Endothelial cell of umbilical vein (primary cell): ENCODE measurements at regions not wholly inside any gene's neighbourhood (a gene's known extent, or its start where the extent isn't known, plus 50 kb on each side); places are given as distances from the start of the nearest gene placed in this dataset.

Experiments used
- BruUV-seq: library from RNA; stranded (reverse); fragments of 400-500 nt; replicated peaks from 2 replicates; lab custom pipeline; 2021; lab: Mats Ljungman, UMichigan
- CTCF ChIA-PET: fragments of 300-600, 350-600 bp; sonication (Branson Sonifier 250); formaldehyde crosslinking; loops from one replicate; lab custom pipeline; 2021; ENCODE audit warnings: antibody characterized with exemption, inconsistent platforms; lab: Charles Lee
- POLR2A ChIA-PET: fragments of 300-600, 350-600 bp; sonication (Branson Sonifier 250); formaldehyde crosslinking; loops from one replicate; lab custom pipeline; 2021; ENCODE audit warnings: antibody characterized with exemption, inconsistent platforms; lab: Charles Lee
- DNase-seq: peaks from one replicate; pipeline ENCODE4 v3.0.0-alpha.2; 2011; ENCODE audit warnings: low read depth, low spot score
- FAIRE-seq: peaks from 2 replicates; lab custom pipeline; 2011; peaks lifted over from hg19 to GRCh38; lab: Jason Lieb, UNC
- H2AFZ ChIP-seq: 2 replicates; pipeline ENCODE4 v1.6.0; 2012; ENCODE audit warnings: low read depth, low read length, control low read depth, inconsistent platforms
- H3K27ac ChIP-seq: 2 replicates; pipeline ENCODE4 v1.5.1; 2011; ENCODE audit warnings: low read depth, mild to moderate bottlenecking, control low read depth, low read length, moderate library complexity; ENCODE audit not compliant: insufficient read depth
- H3K27me3 ChIP-seq, 2 experiments: 2 replicates each; pipeline versions ENCODE4 v1.6.0 to v1.6.1; 2011; ENCODE audit warnings: low read length in 2 of 2, mixed read lengths in 1 of 2; ENCODE audit not compliant: control insufficient read depth in 2 of 2, insufficient read depth in 2 of 2
- H3K36me3 ChIP-seq, 2 experiments: 2 replicates in 1 of 2; 3 replicates in 1 of 2; pipeline ENCODE4 v1.5.1; 2011; ENCODE audit warnings: low read length in 2 of 2, mild to moderate bottlenecking in 1 of 2, moderate library complexity in 1 of 2; ENCODE audit not compliant: control insufficient read depth in 2 of 2, insufficient read depth in 2 of 2; ENCODE audit errors: extremely low read depth in 1 of 2
- H3K4me1 ChIP-seq: 3 replicates; pipeline ENCODE4 v1.5.1; 2011; ENCODE audit warnings: mild to moderate bottlenecking, low read length; ENCODE audit not compliant: control insufficient read depth, insufficient read depth; ENCODE audit errors: extremely low read depth
- H3K4me2 ChIP-seq: 2 replicates; pipeline ENCODE4 v1.6.1; 2011; ENCODE audit warnings: low read length, control low read depth, mixed read lengths; ENCODE audit not compliant: insufficient read depth
- H3K4me3 ChIP-seq, 3 experiments: fragments of 200-600 bp in 1 of 3; sonication (generic), shearing (Covaris generic) in 1 of 3; replicated peaks in 1 of 3; 2 replicates each; pipeline ENCODE4 v1.5.1; 2011 to 2016; ENCODE audit warnings: control low read depth in 3 of 3, low read length in 3 of 3, mild to moderate bottlenecking in 2 of 3, inconsistent platforms in 1 of 3, low read depth in 1 of 3, moderate library complexity in 1 of 3; ENCODE audit not compliant: insufficient read depth in 1 of 3
- H3K79me2 ChIP-seq: 2 replicates; pipeline ENCODE4 v1.6.0; 2012; ENCODE audit warnings: low read length, inconsistent platforms; ENCODE audit not compliant: control insufficient read depth, insufficient read depth
- H3K9ac ChIP-seq: replicated peaks from 2 replicates; pipeline ENCODE3; 2011; ENCODE audit warnings: low read length, control low read depth; ENCODE audit not compliant: insufficient read depth; ENCODE audit errors: extremely low read depth
- H3K9me1 ChIP-seq: replicated peaks from 3 replicates; pipeline ENCODE4 v1.6.0; 2011; ENCODE audit warnings: mild to moderate bottlenecking, low read length; ENCODE audit not compliant: control insufficient read depth, insufficient read depth; ENCODE audit errors: extremely low read depth
- H3K9me3 ChIP-seq: replicated peaks from 2 replicates; pipeline ENCODE4 v1.5.1; 2012; ENCODE audit warnings: low read length, inconsistent platforms; ENCODE audit not compliant: control insufficient read depth, insufficient read depth
- H4K20me1 ChIP-seq: replicated peaks from 2 replicates; pipeline ENCODE3; 2011; ENCODE audit warnings: mild to moderate bottlenecking, low read length; ENCODE audit not compliant: control insufficient read depth, insufficient read depth; ENCODE audit errors: extremely low read depth
- CTCF ChIP-seq, 2 donors: IDR thresholded peaks; 1 replicate in 1 of 2; 2 replicates in 1 of 2; pipeline ENCODE4 v1.5.1; 2011; ENCODE audit warnings: low read length in 2 of 2, mild to moderate bottlenecking in 2 of 2, moderate library complexity in 2 of 2, control low read depth in 1 of 2, inconsistent platforms in 1 of 2, low read depth in 1 of 2; ENCODE audit not compliant: insufficient read depth in 1 of 2; ENCODE audit errors: extremely low read depth in 1 of 2
- EZH2 ChIP-seq: IDR thresholded peaks from 2 replicates; pipeline ENCODE4 v1.6.1; 2012; ENCODE audit warnings: borderline replicate concordance, low read depth, mild to moderate bottlenecking, moderate library complexity, low read length, inconsistent platforms; ENCODE audit not compliant: severe bottlenecking
- FOS ChIP-seq: IDR thresholded peaks from 2 replicates; pipeline ENCODE4 v1.6.1; 2011; ENCODE audit warnings: mild to moderate bottlenecking, low read length, moderate library complexity, borderline replicate concordance; ENCODE audit not compliant: insufficient read depth
- GATA2 ChIP-seq: IDR thresholded peaks from 2 replicates; pipeline ENCODE4 v1.7.0; 2011; ENCODE audit warnings: low read depth, mild to moderate bottlenecking, moderate library complexity, mixed read lengths, low read length; ENCODE audit not compliant: insufficient read length, insufficient read depth
- JUN ChIP-seq: IDR thresholded peaks from 2 replicates; pipeline ENCODE4 v1.6.1; 2011; ENCODE audit warnings: borderline replicate concordance, low read depth; ENCODE audit not compliant: insufficient read length, insufficient read depth
- MYC ChIP-seq: IDR thresholded peaks from one replicate; pipeline ENCODE4 v1.6.1; 2011; ENCODE audit warnings: mild to moderate bottlenecking, low read depth, low read length
- POLR2A ChIP-seq: IDR thresholded peaks from 2 replicates; pipeline ENCODE4 v1.6.1; 2012; ENCODE audit warnings: low read depth, mild to moderate bottlenecking, control low read depth, low read length
- POLR2AphosphoS5 ChIP-seq: IDR thresholded peaks from 2 replicates; pipeline ENCODE4 v1.6.1; 2012; ENCODE audit warnings: low read depth, mild to moderate bottlenecking, control low read depth, low read length, moderate library complexity; ENCODE audit not compliant: insufficient read depth
- dilution Hi-C: fragments of 300-500 bp; cut with MboI; formaldehyde crosslinking; loops from one replicate; pipeline ENCODE4 v1.15.0; 2019; ENCODE audit warnings: low sequenced_read_pairs; ENCODE audit not compliant: extremely low pct_ligation_motif_present
- intact Hi-C: fragments of 100-400 bp; cut with micrococcal nuclease; formaldehyde crosslinking; loops from one replicate; pipeline ENCODE4 v1.10.0; 2022
- TF ChIP-seq, protein P1 (sequence below): IDR thresholded peaks from 2 replicates; pipeline ENCODE4 v1.6.1; 2011; ENCODE audit not compliant: insufficient read depth, insufficient read length

GRCh38 chr1:222058249-222058648 is 316.4 kb upstream of the DUSP10 start:
- no peaks in the 10 kb centered on the region for H3K27me3 ChIP-seq
- no peaks in the 10 kb centered on the region for H3K79me2 ChIP-seq
- POLR2A ChIA-PET, result no interaction called here
- intact Hi-C loops (no loop called here), dilution Hi-C loops (no loop called here)
- no peak for TF ChIP-seq MYC
- TF ChIP-seq, protein P1, sequence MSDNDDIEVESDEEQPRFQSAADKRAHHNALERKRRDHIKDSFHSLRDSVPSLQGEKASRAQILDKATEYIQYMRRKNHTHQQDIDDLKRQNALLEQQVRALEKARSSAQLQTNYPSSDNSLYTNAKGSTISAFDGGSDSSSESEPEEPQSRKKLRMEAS, result no peak
- TF ChIP-seq EZH2, result no peak
- TF ChIP-seq POLR2AphosphoS5, result no peak
- TF ChIP-seq CTCF (IDR thresholded peaks at IDR 0.05; ENCODE audit: extremely low read depth in 1 of 2, insufficient read depth in 1 of 2, low read depth in 1 of 2, low read length in 2 of 2), result no peak
- no peak for TF ChIP-seq GATA2
- TF ChIP-seq JUN, result no peak
- no peak for TF ChIP-seq FOS
- no peak for TF ChIP-seq POLR2A
- no peak overlapping the region for H3K4me2 ChIP-seq
- CTCF ChIA-PET, result no interaction called here
- no peaks in the 10 kb centered on the region for H3K36me3 ChIP-seq
- no peak overlapping the region for H3K9ac ChIP-seq
- no peaks in the 10 kb centered on the region for H4K20me1 ChIP-seq
- FAIRE-seq, result no peak
- no peaks in the 10 kb centered on the region for H3K9me3 ChIP-seq
- no peak overlapping the region for H3K4me3 ChIP-seq
- no TSS peak for BruUV-seq
- H3K9me1 ChIP-seq, result no peaks in the 10 kb centered on the region
- DNase-seq, result no peak
- no peak overlapping the region for H3K27ac ChIP-seq
- H3K4me1 ChIP-seq, result no peaks in the 10 kb centered on the region
- H2AFZ ChIP-seq, result no peak overlapping the region
